Sigmoid colon (tissue), 6 donors: ENCODE measurements at regions not wholly inside any gene's neighbourhood (a gene's known extent, or its start where the extent isn't known, plus 50 kb on each side); places are given as distances from the start of the nearest gene placed in this dataset.

Experiments
- DNase-seq: peaks from one replicate; pipeline ENCODE4 v3.0.0-alpha.2; 2019
- H3K27ac ChIP-seq, 4 donors: fragments of 200-600 bp; sonication (generic); one replicate each; pipeline ENCODE4 v1.5.1; 2016 to 2019; ENCODE audit warnings: mild to moderate bottlenecking in 1 of 4
- H3K27me3 ChIP-seq, 3 donors: fragments of 200-600 bp; sonication (generic); one replicate each; pipeline ENCODE4 v1.5.1; 2019; ENCODE audit warnings: mild to moderate bottlenecking in 1 of 3
- H3K36me3 ChIP-seq, 4 donors: fragments of 200-600 bp; sonication (generic); one replicate each; pipeline ENCODE4 v1.5.1; 2016 to 2019
- H3K4me1 ChIP-seq, 4 donors: fragments of 200-600 bp; sonication (generic); one replicate each; pipeline ENCODE4 v1.5.1; 2017 to 2019
- H3K4me3 ChIP-seq, 4 donors: fragments of 200-600 bp; sonication (generic); one replicate each; pipeline ENCODE4 v1.5.1; 2017 to 2019; ENCODE audit warnings: mild to moderate bottlenecking in 2 of 4, moderate library complexity in 1 of 4
- H3K9me3 ChIP-seq, 4 donors: fragments of 200-600 bp in 3 of 4; sonication (generic) in 3 of 4; one replicate each; pipeline versions ENCODE4 v1.5.1 to v1.6.1; 2013 to 2019
- EP300 ChIP-seq, 4 donors: sonication (generic); formaldehyde crosslinking; IDR thresholded peaks; one replicate each; pipeline ENCODE4 v1.6.1; 2017; ENCODE audit warnings: antibody characterized with exemption in 4 of 4
- POLR2A ChIP-seq, 2 donors: fragments of 450-650 bp; IDR thresholded peaks; one replicate each; pipeline ENCODE4 v1.6.1; 2016; ENCODE audit warnings: antibody characterized with exemption in 2 of 2, mild to moderate bottlenecking in 2 of 2, moderate library complexity in 2 of 2
- POLR2AphosphoS5 ChIP-seq, 4 donors: sonication (generic); formaldehyde crosslinking; IDR thresholded peaks; one replicate each; pipeline ENCODE4 v1.6.1; 2017; ENCODE audit warnings: antibody characterized with exemption in 4 of 4
- WGBS, 2 donors: extraction: QIAGEN DNeasy Blood & Tissue Kit; methylation state at CpG; one replicate each; pipeline ENCODE4 v1.1.7; 2013; 5-methylcytosine and 5-hydroxymethylcytosine counted together
- intact Hi-C: fragments of 100-400 bp; cut with DNase I; formaldehyde crosslinking; loops from one replicate; pipeline ENCODE4 v1.15.1; 2023
- TF ChIP-seq, protein P1 (sequence below), 4 experiments: fragments of 450-650 bp in 3 of 4; fragments of 200-600 bp in 1 of 4; IDR thresholded peaks; one replicate each; pipeline ENCODE4 v1.5.1; 2016 to 2019; ENCODE audit warnings: antibody characterized with exemption in 4 of 4, mild to moderate bottlenecking in 3 of 4, moderate library complexity in 2 of 4
- donor health status: healthy with polysubstance abuse.
- donor health status: healthy.

DNA sequence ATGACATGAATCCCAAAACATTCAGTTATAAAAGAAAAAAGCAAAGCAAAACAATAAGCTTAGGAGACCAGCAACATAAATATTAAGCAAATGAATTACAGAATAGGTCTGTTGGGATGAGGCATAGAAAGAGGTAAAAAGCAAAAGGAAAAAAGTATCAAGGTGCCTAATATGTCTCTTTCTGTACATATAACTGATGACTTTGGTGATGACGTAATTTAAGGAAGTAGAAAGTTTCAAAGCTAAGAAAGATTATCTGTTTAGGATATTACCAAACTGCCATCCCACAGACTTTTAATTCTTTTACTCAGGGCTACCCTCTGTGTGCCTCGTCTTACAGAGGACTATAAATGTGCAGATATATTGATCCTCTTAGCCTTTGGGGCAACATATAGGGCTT, 1066.5 kb downstream of the SORCS3 start:
- Histone ChIP-seq H3K27ac (no peak overlapping the region), H3K36me3 (no peaks in the 10 kb centered on the region), H3K9me3 (no peaks in the 10 kb centered on the region), H3K4me1 (no peaks in the 10 kb centered on the region), H3K4me3 (no peak overlapping the region), H3K27me3 (no peaks in the 10 kb centered on the region)
- no peak for TF ChIP-seq EP300 (IDR thresholded peaks at IDR 0.05)
- TF ChIP-seq POLR2AphosphoS5 (IDR thresholded peaks at IDR 0.05), result no peak
- TF ChIP-seq, protein P1, sequence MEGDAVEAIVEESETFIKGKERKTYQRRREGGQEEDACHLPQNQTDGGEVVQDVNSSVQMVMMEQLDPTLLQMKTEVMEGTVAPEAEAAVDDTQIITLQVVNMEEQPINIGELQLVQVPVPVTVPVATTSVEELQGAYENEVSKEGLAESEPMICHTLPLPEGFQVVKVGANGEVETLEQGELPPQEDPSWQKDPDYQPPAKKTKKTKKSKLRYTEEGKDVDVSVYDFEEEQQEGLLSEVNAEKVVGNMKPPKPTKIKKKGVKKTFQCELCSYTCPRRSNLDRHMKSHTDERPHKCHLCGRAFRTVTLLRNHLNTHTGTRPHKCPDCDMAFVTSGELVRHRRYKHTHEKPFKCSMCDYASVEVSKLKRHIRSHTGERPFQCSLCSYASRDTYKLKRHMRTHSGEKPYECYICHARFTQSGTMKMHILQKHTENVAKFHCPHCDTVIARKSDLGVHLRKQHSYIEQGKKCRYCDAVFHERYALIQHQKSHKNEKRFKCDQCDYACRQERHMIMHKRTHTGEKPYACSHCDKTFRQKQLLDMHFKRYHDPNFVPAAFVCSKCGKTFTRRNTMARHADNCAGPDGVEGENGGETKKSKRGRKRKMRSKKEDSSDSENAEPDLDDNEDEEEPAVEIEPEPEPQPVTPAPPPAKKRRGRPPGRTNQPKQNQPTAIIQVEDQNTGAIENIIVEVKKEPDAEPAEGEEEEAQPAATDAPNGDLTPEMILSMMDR (IDR thresholded peaks at IDR 0.05), result no peak
- TF ChIP-seq POLR2A (IDR thresholded peaks at IDR 0.05), result no peak
- intact Hi-C loops, result no loop called here
- no peak for DNase-seq
- 44 to 71% methylated on average over 2 of the region's 2 CpGs for WGBS, 2 donors

DNA sequence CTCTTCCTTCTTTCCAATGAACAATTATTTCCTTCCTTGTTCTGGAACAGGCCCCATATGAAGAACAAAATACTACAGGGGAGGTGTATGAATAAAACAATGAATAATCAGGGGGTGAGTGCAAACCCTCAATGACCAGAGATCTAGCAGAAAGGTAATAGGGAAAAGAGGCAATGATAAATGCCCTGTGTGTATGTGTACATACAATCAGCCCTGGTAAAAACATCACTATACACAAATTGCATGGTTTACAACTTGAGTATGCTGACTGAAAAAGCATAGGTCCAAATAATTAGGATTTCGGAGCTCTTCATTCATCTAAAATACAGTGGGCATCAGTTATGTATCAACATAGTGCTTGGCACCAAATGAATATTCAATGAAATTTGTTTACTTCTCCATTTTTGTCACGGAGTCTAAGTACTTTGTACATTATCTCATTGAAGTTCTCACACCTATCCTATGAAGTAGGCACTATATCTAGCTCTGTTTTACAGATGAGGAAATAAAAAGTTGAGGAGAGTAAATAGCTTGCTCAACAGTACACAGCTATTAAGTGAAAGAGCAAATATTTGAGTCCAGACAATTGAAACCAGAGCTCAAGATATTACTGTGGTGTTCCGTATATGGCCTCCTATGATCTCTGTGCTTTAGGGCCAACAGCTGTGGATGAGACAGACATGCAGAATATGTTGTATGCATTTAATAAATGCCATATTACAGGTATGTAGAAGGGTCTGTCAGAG, 1065.4 kb downstream of the SORCS3 start:
- no peaks in the 10 kb centered on the region for H3K4me1 ChIP-seq
- no peaks in the 10 kb centered on the region for H3K27me3 ChIP-seq
- TF ChIP-seq, protein P1 (IDR thresholded peaks at IDR 0.05), result no peak
- TF ChIP-seq EP300 (IDR thresholded peaks at IDR 0.05), result no peak
- TF ChIP-seq POLR2A (IDR thresholded peaks at IDR 0.05), result no peak
- no peak for TF ChIP-seq POLR2AphosphoS5 (IDR thresholded peaks at IDR 0.05)
- H3K9me3 ChIP-seq, result no peaks in the 10 kb centered on the region
- intact Hi-C loops, result no loop called here
- H3K27ac ChIP-seq, result no peak overlapping the region
- H3K36me3 ChIP-seq, result no peaks in the 10 kb centered on the region
- WGBS, 2 donors, result 19 to 74% methylated on average over 3 of the region's 3 CpGs
- H3K4me3 ChIP-seq, result no peak overlapping the region
- DNase-seq, result no peak

DNA sequence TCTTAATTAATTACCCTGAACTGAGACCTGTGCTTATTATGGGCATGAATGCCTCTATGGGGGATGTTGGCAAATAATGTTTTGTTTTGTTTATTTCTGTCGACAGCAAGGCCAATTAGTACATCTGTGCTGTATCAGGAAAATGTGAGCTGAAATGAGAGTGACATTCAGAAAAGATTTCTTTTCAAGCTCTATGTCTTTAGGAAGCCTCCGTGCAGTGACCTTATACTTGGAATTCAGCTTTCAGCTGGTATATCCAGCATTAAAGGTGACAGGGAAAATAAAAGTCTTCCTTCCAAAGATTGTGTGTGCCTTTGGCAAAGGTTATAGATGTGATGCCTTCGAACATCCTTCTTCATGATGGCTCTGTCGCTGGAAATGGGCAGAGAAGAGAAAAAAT, 1061.1 kb downstream of the SORCS3 start:
- no peak for DNase-seq
- no peaks in the 10 kb centered on the region for H3K36me3 ChIP-seq
- no peaks in the 10 kb centered on the region for H3K9me3 ChIP-seq
- no peak overlapping the region for H3K27ac ChIP-seq
- no peak overlapping the region for H3K4me3 ChIP-seq
- WGBS, 2 donors, result 81 to 89% methylated on average over 4 of the region's 4 CpGs
- no peaks in the 10 kb centered on the region for H3K4me1 ChIP-seq
- TF ChIP-seq, protein P1 (IDR thresholded peaks at IDR 0.05), result no peak
- H3K27me3 ChIP-seq, result no peaks in the 10 kb centered on the region
- intact Hi-C loops, result no loop called here

DNA sequence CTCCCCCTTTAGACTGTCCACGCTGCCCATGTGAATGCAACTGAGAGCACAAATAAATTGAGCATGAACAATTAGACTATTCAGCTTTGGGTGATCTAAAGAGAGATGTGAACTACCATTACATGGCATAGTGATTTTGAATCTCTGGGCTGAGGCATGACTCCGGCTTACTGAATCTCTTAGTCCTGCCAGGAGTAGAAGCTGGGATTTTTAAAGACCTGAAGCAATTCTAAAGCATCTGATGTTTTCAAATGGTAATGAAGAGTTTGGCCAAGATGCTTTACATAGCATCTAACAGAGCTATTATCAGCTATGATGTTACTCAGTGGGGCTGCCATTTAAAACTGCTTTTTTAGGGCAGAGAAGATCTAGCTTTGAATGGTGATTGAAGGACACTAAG, 1059.1 kb downstream of the SORCS3 start:
- H3K4me3 ChIP-seq, result no peak overlapping the region
- no peaks in the 10 kb centered on the region for H3K36me3 ChIP-seq
- intact Hi-C loops, result no loop called here
- H3K4me1 ChIP-seq, result no peaks in the 10 kb centered on the region
- 80 to 91% methylated on average over 2 of the region's 2 CpGs for WGBS, 2 donors
- no peaks in the 10 kb centered on the region for H3K27me3 ChIP-seq
- DNase-seq, result no peak
- H3K27ac ChIP-seq, result no peak overlapping the region
- H3K9me3 ChIP-seq, result no peaks in the 10 kb centered on the region
- TF ChIP-seq EP300 (IDR thresholded peaks at IDR 0.05), result no peak
- TF ChIP-seq POLR2AphosphoS5 (IDR thresholded peaks at IDR 0.05), result no peak
- no peak for TF ChIP-seq POLR2A (IDR thresholded peaks at IDR 0.05)
- TF ChIP-seq, protein P1 (IDR thresholded peaks at IDR 0.05), result no peak

DNA sequence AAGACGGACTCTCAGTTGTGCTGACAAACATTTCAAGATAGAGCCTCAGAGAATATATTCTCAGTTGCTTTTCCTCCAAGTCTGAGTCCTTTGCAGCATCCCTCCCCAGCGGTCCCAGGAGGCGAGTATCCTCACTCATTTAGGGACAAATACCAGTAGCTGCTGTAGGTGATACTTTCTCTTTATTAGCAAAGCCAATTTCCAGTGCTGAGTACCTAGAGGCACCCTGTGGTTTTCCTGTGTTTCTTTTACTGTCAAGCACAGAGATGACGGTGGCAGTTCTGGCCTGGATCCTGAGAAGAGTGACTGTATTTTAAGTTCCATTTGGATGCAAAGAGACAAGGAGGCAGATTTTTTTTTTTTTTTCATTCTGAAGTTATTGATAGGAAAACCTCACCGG, 1058.4 kb downstream of the SORCS3 start:
- TF ChIP-seq, protein P1 (IDR thresholded peaks at IDR 0.05), result no peak
- no peak for TF ChIP-seq EP300 (IDR thresholded peaks at IDR 0.05)
- TF ChIP-seq POLR2AphosphoS5 (IDR thresholded peaks at IDR 0.05), result no peak
- no peak for TF ChIP-seq POLR2A (IDR thresholded peaks at IDR 0.05)
- H3K27me3 ChIP-seq, result no peaks in the 10 kb centered on the region
- no peaks in the 10 kb centered on the region for H3K4me1 ChIP-seq
- DNase-seq, result no peak
- no peaks in the 10 kb centered on the region for H3K9me3 ChIP-seq
- H3K4me3 ChIP-seq, result no peak overlapping the region
- intact Hi-C loops, result no loop called here
- no peak overlapping the region for H3K27ac ChIP-seq
- no peaks in the 10 kb centered on the region for H3K36me3 ChIP-seq
- WGBS, 2 donors, result 74 to 90% methylated on average over 5 of the region's 5 CpGs
